KMS-11 (cell line): ENCODE measurements at regions not wholly inside any gene's neighbourhood (a gene's known extent, or its start where the extent isn't known, plus 50 kb on each side); places are given as distances from the start of the nearest gene placed in this dataset.

Experiments used
- H2AFZ ChIP-seq: fragments of 200-600 bp; sonication (generic); 2 replicates; pipeline ENCODE4 v1.6.1; 2016; ENCODE audit warnings: antibody characterized with exemption, mixed run types, low read depth
- H3K27ac ChIP-seq: fragments of 200-600 bp; sonication (generic); 2 replicates; pipeline ENCODE4 v1.6.1; 2016; ENCODE audit warnings: mild to moderate bottlenecking, mixed run types
- H3K27me3 ChIP-seq: fragments of 200-600 bp; sonication (generic); 2 replicates; pipeline ENCODE4 v1.6.1; 2017; ENCODE audit warnings: mild to moderate bottlenecking, low read depth, mixed run types, moderate library complexity; ENCODE audit not compliant: insufficient read depth
- H3K36me3 ChIP-seq: fragments of 200-600 bp; sonication (generic); 2 replicates; pipeline ENCODE4 v1.6.1; 2017; ENCODE audit warnings: mild to moderate bottlenecking, mixed run types; ENCODE audit not compliant: insufficient read depth
- H3K4me1 ChIP-seq: fragments of 200-600 bp; sonication (generic); 2 replicates; pipeline ENCODE4 v1.6.1; 2016; ENCODE audit warnings: mild to moderate bottlenecking, low read depth, mixed run types; ENCODE audit not compliant: poor library complexity, severe bottlenecking
- H3K4me2 ChIP-seq: fragments of 200-600 bp; sonication (generic); 2 replicates; pipeline ENCODE4 v1.7.0; 2016; ENCODE audit warnings: mild to moderate bottlenecking, mixed run types
- H3K4me3 ChIP-seq: fragments of 200-600 bp; sonication (generic); IDR thresholded peaks from 2 replicates; pipeline ENCODE4 v1.6.1; 2017; ENCODE audit warnings: low read depth, low read length, mixed read lengths; ENCODE audit not compliant: insufficient read depth
- H3K79me2 ChIP-seq: fragments of 200-600 bp; sonication (generic); 2 replicates; pipeline ENCODE4 v1.6.1; 2016; ENCODE audit warnings: low read depth, mixed run types; ENCODE audit not compliant: insufficient read depth
- H3K9ac ChIP-seq: fragments of 200-600 bp; sonication (generic); 2 replicates; pipeline ENCODE4 v1.6.1; 2016; ENCODE audit warnings: mild to moderate bottlenecking, mixed run types
- H4K20me1 ChIP-seq: fragments of 200-600 bp; sonication (generic); 2 replicates; pipeline ENCODE4 v1.6.1; 2016; ENCODE audit warnings: mild to moderate bottlenecking, mixed run types; ENCODE audit not compliant: insufficient read depth
- CTCF ChIP-seq: fragments of 200-600 bp; sonication (generic); conservative IDR thresholded peaks from 2 replicates; pipeline ENCODE4 v1.6.1; 2017; ENCODE audit warnings: low read depth, mild to moderate bottlenecking, antibody characterized with exemption, low read length, moderate library complexity, mixed read lengths

DNA sequence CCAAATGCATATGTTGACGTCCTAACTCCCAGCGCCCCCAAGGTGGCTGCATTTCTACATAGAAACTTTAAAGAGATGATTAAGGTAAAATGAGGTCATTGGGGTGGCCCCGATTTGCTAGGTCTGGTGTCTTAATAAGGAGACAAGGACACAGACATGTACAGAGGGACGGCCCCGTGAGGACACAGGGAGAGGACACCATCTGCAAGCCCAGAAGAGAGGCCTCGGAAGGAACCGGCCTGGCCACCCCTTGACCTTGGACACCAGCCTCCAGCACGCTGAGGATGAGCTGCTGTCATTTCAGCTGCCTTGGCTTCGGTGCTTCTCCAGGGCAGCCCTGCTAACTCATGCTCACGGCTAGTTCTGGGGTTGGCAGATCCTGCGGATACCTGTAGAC is 73.2 kb downstream of the MRPL36 start:
- Histone ChIP-seq H3K27me3 (no peaks in the 10 kb centered on the region), H3K9ac (no peak overlapping the region), H2AFZ (no peak overlapping the region), H3K36me3 (no peaks in the 10 kb centered on the region), H3K79me2 (no peaks in the 10 kb centered on the region), H3K4me3 (no peak overlapping the region), H3K4me2 (no peak overlapping the region), H3K4me1 (no peaks in the 10 kb centered on the region), H4K20me1 (no peaks in the 10 kb centered on the region), H3K27ac (no peak overlapping the region)
- TF ChIP-seq CTCF = no peak

- H3K27ac ChIP-seq = no peak overlapping the region
- H3K9ac ChIP-seq = no peak overlapping the region
- H3K4me1 ChIP-seq = no peaks in the 10 kb centered on the region
- no peak for TF ChIP-seq CTCF
- no peak overlapping the region for H3K4me3 ChIP-seq
- H3K79me2 ChIP-seq = no peaks in the 10 kb centered on the region
- H3K27me3 ChIP-seq = no peaks in the 10 kb centered on the region
- H2AFZ ChIP-seq = no peak overlapping the region
- no peaks in the 10 kb centered on the region for H4K20me1 ChIP-seq
- no peaks in the 10 kb centered on the region for H3K36me3 ChIP-seq
- no peak overlapping the region for H3K4me2 ChIP-seq
Measured at GRCh38 chr5:1725641-1726468, 73.8 kb downstream of the MRPL36 start.

DNA sequence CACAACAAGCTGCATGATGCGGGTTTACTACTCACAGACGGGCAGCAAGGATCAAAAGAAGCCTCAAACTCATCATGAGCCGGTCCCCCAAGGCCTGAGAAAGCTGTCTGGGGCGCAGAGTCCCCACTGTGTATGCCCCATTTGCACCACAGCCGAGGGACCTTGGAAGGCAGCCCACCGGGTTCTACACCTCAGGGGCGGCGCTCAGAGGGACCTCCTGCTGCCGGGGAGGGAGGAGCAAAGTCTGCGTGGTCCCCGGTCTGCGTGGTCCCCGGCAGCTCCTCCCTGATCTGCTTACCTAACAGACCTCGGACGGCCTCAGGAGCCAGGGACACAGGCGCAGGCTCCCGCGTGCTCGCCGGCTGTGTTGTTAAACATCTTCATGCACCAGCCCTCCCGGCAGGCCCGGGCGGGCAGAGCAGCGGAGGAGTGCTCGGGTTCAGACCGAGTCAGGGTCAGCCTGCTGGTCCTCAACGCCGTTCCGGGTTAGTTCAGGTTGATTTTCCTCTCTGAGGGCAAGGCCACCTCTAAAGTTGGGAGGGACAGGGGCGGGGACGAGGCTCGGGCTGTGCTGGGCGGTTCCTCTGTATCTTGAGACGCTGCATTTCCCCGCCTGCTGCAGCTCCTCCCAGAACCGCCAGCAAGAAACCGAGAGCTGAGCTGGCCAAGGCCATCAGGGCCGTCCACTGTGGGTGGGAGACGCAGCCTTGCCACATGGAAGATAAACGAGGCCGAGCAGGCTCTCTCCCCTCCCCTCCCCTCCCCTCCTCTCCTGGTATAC is 74.6 kb downstream of the MRPL36 start:
- no peak overlapping the region for H3K4me2 ChIP-seq
- no peaks in the 10 kb centered on the region for H4K20me1 ChIP-seq
- H3K79me2 ChIP-seq = no peaks in the 10 kb centered on the region
- H3K4me1 ChIP-seq = no peaks in the 10 kb centered on the region
- no peaks in the 10 kb centered on the region for H3K36me3 ChIP-seq
- H3K27ac ChIP-seq = no peak overlapping the region
- no peak overlapping the region for H3K9ac ChIP-seq
- no peak overlapping the region for H2AFZ ChIP-seq
- H3K27me3 ChIP-seq = no peaks in the 10 kb centered on the region
- no peak for TF ChIP-seq CTCF
- no peak overlapping the region for H3K4me3 ChIP-seq

DNA sequence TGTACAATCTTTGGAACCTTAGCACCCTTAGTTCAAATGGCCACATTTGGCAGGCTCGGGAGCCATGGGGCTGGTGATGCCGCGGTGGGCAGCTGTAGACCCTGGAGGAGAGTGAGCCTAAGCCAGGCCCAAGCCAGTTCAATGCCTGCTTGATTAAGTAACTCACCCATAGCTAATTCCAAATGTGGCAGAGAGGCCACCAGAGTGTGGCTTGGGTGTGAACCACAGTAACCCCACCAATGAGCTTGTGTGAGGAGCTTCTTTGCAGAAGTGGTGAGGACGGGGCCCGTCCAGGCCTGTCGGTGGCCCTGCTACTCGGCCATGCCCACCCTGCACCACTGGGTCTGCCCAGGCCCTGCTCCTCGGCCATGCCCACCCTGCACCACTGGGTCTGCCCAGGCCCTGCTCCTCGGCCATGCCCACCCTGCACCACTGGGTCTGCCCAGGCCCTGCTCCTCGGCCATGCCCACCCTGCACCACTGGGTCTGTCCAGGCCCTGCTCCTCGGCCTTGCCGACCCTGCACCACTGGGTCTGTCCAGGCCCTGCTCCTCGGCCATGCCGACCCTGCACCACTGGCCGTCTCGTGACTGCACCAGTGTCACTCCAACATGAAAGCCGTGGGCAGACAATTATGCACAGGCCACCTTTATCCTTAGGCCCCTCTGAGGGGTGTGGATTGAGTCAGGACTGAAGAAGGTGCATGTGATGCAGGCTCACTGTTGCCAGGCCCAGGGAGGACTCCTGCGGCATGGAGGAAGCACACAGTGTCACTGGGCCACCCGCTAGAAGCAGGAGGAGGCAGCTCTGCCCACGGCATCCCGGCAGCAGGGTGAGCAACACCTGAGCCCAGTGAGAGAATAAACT is 75.4 kb downstream of the MRPL36 start:
- Histone ChIP-seq H3K9ac (no peak overlapping the region), H2AFZ (no peak overlapping the region), H3K36me3 (no peaks in the 10 kb centered on the region), H3K4me3 (no peak overlapping the region), H3K27me3 (no peaks in the 10 kb centered on the region), H3K4me2 (no peak overlapping the region), H4K20me1 (no peaks in the 10 kb centered on the region), H3K79me2 (no peaks in the 10 kb centered on the region), H3K27ac (no peak overlapping the region), H3K4me1 (no peaks in the 10 kb centered on the region)
- no peak for TF ChIP-seq CTCF
